ENCODE measurements at regions not wholly inside any gene's neighbourhood (a gene's known extent, or its start where the extent isn't known, plus 50 kb on each side); places are given as distances from the start of the nearest gene placed in this dataset.

- Mint-ChIP-seq H3K27me3 (peaks cover 4% of the 10 kb centered on the region), H3K9me3 (peaks cover 0 to 9% (median 0%) of the 10 kb centered on the region in 7 donors), H3K27ac (no peak overlapping the region), H3K36me3 (no peaks in the 10 kb centered on the region), H3K4me1 (no peaks in the 10 kb centered on the region), H3K4me3 (no peak overlapping the region)
- H3K27me3 ChIP-seq (ENCODE audit: control insufficient read depth, insufficient read depth, low read length), result no peaks in the 10 kb centered on the region
- H3K9me3 ChIP-seq (ENCODE audit: control insufficient read depth in 2 of 2, low read length in 2 of 2), result no peaks in the 10 kb centered on the region
- DNase-seq, result no peak
- no peak overlapping the region for H3K4me3 ChIP-seq (ENCODE audit: low read depth, low read length)
- H3K4me1 ChIP-seq (ENCODE audit: control insufficient read depth, insufficient read depth, low read length, poor library complexity, severe bottlenecking), result no peaks in the 10 kb centered on the region
- ATAC-seq (ENCODE audit: low read depth in 2 of 2), result no peak
- H3K36me3 ChIP-seq (ENCODE audit: control insufficient read depth, insufficient read depth, low read length), result no peaks in the 10 kb centered on the region
- no peak overlapping the region for H3K27ac ChIP-seq (ENCODE audit: insufficient read depth, low read length, poor library complexity, severe bottlenecking)
These were observed 214.0 kb upstream of the SOX1 start for GRCh38 chr13:111852725-111853518.

GRCh38 chr13:111853721-111854120 lies 213.2 kb upstream of the SOX1 start:
- Mint-ChIP-seq H3K9me3 (peaks cover 0 to 9% (median 0%) of the 10 kb centered on the region in 7 donors), H3K27me3 (peaks cover 4% of the 10 kb centered on the region), H3K4me3 (no peak overlapping the region), H3K4me1 (no peaks in the 10 kb centered on the region), H3K36me3 (no peaks in the 10 kb centered on the region), H3K27ac (no peak overlapping the region)
- Histone ChIP-seq H3K36me3 (ENCODE audit: control insufficient read depth, insufficient read depth, low read length) (no peaks in the 10 kb centered on the region), H3K4me3 (ENCODE audit: low read depth, low read length) (no peak overlapping the region), H3K27me3 (ENCODE audit: control insufficient read depth, insufficient read depth, low read length) (no peaks in the 10 kb centered on the region), H3K9me3 (ENCODE audit: control insufficient read depth in 2 of 2, low read length in 2 of 2) (no peaks in the 10 kb centered on the region), H3K4me1 (ENCODE audit: control insufficient read depth, insufficient read depth, low read length, poor library complexity, severe bottlenecking) (no peaks in the 10 kb centered on the region), H3K27ac (ENCODE audit: insufficient read depth, low read length, poor library complexity, severe bottlenecking) (no peak overlapping the region)
- DNase-seq (no peak), ATAC-seq (ENCODE audit: low read depth in 2 of 2) (no peak)

- Mint-ChIP-seq H3K9me3 (peaks cover 0 to 9% (median 0%) of the 10 kb centered on the region in 7 donors), H3K4me3 (no peak overlapping the region), H3K27me3 (peaks cover 4% of the 10 kb centered on the region), H3K27ac (no peak overlapping the region), H3K4me1 (no peaks in the 10 kb centered on the region), H3K36me3 (no peaks in the 10 kb centered on the region)
- ATAC-seq (ENCODE audit: low read depth in 2 of 2) (no peak), DNase-seq (no peak)
- H3K27ac ChIP-seq (ENCODE audit: insufficient read depth, low read length, poor library complexity, severe bottlenecking), result no peak overlapping the region
- no peaks in the 10 kb centered on the region for H3K9me3 ChIP-seq (ENCODE audit: control insufficient read depth in 2 of 2, low read length in 2 of 2)
- no peaks in the 10 kb centered on the region for H3K27me3 ChIP-seq (ENCODE audit: control insufficient read depth, insufficient read depth, low read length)
- no peaks in the 10 kb centered on the region for H3K4me1 ChIP-seq (ENCODE audit: control insufficient read depth, insufficient read depth, low read length, poor library complexity, severe bottlenecking)
- no peak overlapping the region for H3K4me3 ChIP-seq (ENCODE audit: low read depth, low read length)
- H3K36me3 ChIP-seq (ENCODE audit: control insufficient read depth, insufficient read depth, low read length), result no peaks in the 10 kb centered on the region
These were observed 212.5 kb upstream of the SOX1 start for GRCh38 chr13:111854403-111854802.

- H3K4me1 Mint-ChIP-seq, result no peaks in the 10 kb centered on the region
- DNase-seq (no peak), ATAC-seq (ENCODE audit: low read depth in 2 of 2) (no peak)
- peaks cover 0 to 9% (median 0%) of the 10 kb centered on the region in 7 donors for H3K9me3 Mint-ChIP-seq
- no peak overlapping the region for H3K27ac Mint-ChIP-seq
- peaks cover 4% of the 10 kb centered on the region for H3K27me3 Mint-ChIP-seq
- no peak overlapping the region for H3K4me3 Mint-ChIP-seq
- H3K27me3 ChIP-seq (ENCODE audit: control insufficient read depth, insufficient read depth, low read length), result no peaks in the 10 kb centered on the region
- H3K27ac ChIP-seq (ENCODE audit: insufficient read depth, low read length, poor library complexity, severe bottlenecking), result no peak overlapping the region
- no peaks in the 10 kb centered on the region for H3K4me1 ChIP-seq (ENCODE audit: control insufficient read depth, insufficient read depth, low read length, poor library complexity, severe bottlenecking)
- no peaks in the 10 kb centered on the region for H3K36me3 ChIP-seq (ENCODE audit: control insufficient read depth, insufficient read depth, low read length)
- no peak overlapping the region for H3K4me3 ChIP-seq (ENCODE audit: low read depth, low read length)
- no peaks in the 10 kb centered on the region for H3K36me3 Mint-ChIP-seq
- H3K9me3 ChIP-seq (ENCODE audit: control insufficient read depth in 2 of 2, low read length in 2 of 2), result no peaks in the 10 kb centered on the region
These were observed 211.8 kb upstream of the SOX1 start for GRCh38 chr13:111855191-111855590.

- Histone ChIP-seq H3K4me1 (ENCODE audit: control insufficient read depth, insufficient read depth, low read length, poor library complexity, severe bottlenecking) (no peaks in the 10 kb centered on the region), H3K27me3 (ENCODE audit: control insufficient read depth, insufficient read depth, low read length) (no peaks in the 10 kb centered on the region), H3K4me3 (ENCODE audit: low read depth, low read length) (no peak overlapping the region), H3K27ac (ENCODE audit: insufficient read depth, low read length, poor library complexity, severe bottlenecking) (no peak overlapping the region), H3K9me3 (ENCODE audit: control insufficient read depth in 2 of 2, low read length in 2 of 2) (no peaks in the 10 kb centered on the region), H3K36me3 (ENCODE audit: control insufficient read depth, insufficient read depth, low read length) (no peaks in the 10 kb centered on the region)
- Mint-ChIP-seq H3K27ac (peak overlapping the region in 1 of 3 donors; percentile 5), H3K36me3 (no peaks in the 10 kb centered on the region), H3K27me3 (peaks cover 4% of the 10 kb centered on the region), H3K9me3 (peaks cover 0 to 9% (median 0%) of the 10 kb centered on the region in 7 donors), H3K4me1 (no peaks in the 10 kb centered on the region), H3K4me3 (no peak overlapping the region)
- no peak for ATAC-seq (ENCODE audit: low read depth in 2 of 2)
- no peak for DNase-seq
These were observed 211.2 kb upstream of the SOX1 start for GRCh38 chr13:111855786-111856185.

- no peaks in the 10 kb centered on the region for H3K9me3 ChIP-seq (ENCODE audit: control insufficient read depth in 2 of 2, low read length in 2 of 2)
These were observed 210.4 kb upstream of the SOX1 start for GRCh38 chr13:111856571-111856970.

GRCh38 chr13:111857336-111857735 lies 209.6 kb upstream of the SOX1 start:
- Mint-ChIP-seq H3K9me3 (peaks cover 0 to 8% (median 0%) of the 10 kb centered on the region in 7 donors), H3K4me1 (no peaks in the 10 kb centered on the region), H3K27ac (peak overlapping the region in 1 of 3 donors; percentile 83), H3K4me3 (no peak overlapping the region), H3K36me3 (no peaks in the 10 kb centered on the region), H3K27me3 (peaks cover 4% of the 10 kb centered on the region)
- Histone ChIP-seq H3K27ac (ENCODE audit: insufficient read depth, low read length, poor library complexity, severe bottlenecking) (no peak overlapping the region), H3K36me3 (ENCODE audit: control insufficient read depth, insufficient read depth, low read length) (no peaks in the 10 kb centered on the region), H3K27me3 (ENCODE audit: control insufficient read depth, insufficient read depth, low read length) (no peaks in the 10 kb centered on the region), H3K4me3 (ENCODE audit: low read depth, low read length) (no peak overlapping the region), H3K9me3 (ENCODE audit: control insufficient read depth in 2 of 2, low read length in 2 of 2) (no peaks in the 10 kb centered on the region), H3K4me1 (ENCODE audit: control insufficient read depth, insufficient read depth, low read length, poor library complexity, severe bottlenecking) (no peaks in the 10 kb centered on the region)
- no peak for ATAC-seq (ENCODE audit: low read depth in 2 of 2)
- no peak for DNase-seq

More at GRCh38 chr13:111856571-111856970, 210.4 kb upstream of the SOX1 start:
- H3K4me1 Mint-ChIP-seq, result no peaks in the 10 kb centered on the region
- H3K36me3 ChIP-seq (ENCODE audit: control insufficient read depth, insufficient read depth, low read length), result no peaks in the 10 kb centered on the region
- H3K36me3 Mint-ChIP-seq, result no peaks in the 10 kb centered on the region
- no peak overlapping the region for H3K27ac ChIP-seq (ENCODE audit: insufficient read depth, low read length, poor library complexity, severe bottlenecking)
- H3K4me3 Mint-ChIP-seq, result no peak overlapping the region
- no peak overlapping the region for H3K4me3 ChIP-seq (ENCODE audit: low read depth, low read length)
- no peaks in the 10 kb centered on the region for H3K4me1 ChIP-seq (ENCODE audit: control insufficient read depth, insufficient read depth, low read length, poor library complexity, severe bottlenecking)
- no peak for ATAC-seq (ENCODE audit: low read depth in 2 of 2)
- H3K27me3 ChIP-seq (ENCODE audit: control insufficient read depth, insufficient read depth, low read length), result no peaks in the 10 kb centered on the region
- no peak overlapping the region for H3K27ac Mint-ChIP-seq
- peaks cover 0 to 8% (median 0%) of the 10 kb centered on the region in 7 donors for H3K9me3 Mint-ChIP-seq
- H3K27me3 Mint-ChIP-seq, result peaks cover 4% of the 10 kb centered on the region
- no peak for DNase-seq
